ENCODE measurements at regions not wholly inside any gene's neighbourhood (a gene's known extent, or its start where the extent isn't known, plus 50 kb on each side); places are given as distances from the start of the nearest gene placed in this dataset.

DNA sequence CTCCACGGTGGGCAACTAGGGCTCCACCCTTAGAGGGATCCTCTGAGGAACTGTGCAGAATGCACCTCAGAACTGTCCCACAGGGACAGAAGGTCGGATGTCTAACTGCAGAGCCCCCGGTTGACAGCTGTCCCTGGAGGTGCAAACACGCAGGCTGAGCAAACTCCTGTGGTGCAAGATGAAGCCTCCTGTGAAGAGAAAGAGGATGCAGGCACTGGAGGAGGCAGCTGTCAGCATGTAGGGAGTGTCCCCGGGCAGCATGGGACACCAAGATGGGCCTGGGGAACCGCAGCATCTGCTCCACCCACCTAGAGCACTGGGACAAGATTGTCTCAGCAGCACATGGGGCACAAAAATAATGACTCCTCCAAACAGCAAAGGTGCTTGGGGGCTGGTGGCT lies 258.9 kb downstream of the ABHD5 start:
- Mint-ChIP-seq H3K36me3 (no peaks in the 10 kb centered on the region), H3K27me3 (peaks cover 7% of the 10 kb centered on the region), H3K9me3 (peaks cover under 1% of the 10 kb centered on the region), H3K4me1 (peaks cover 5% of the 10 kb centered on the region), H3K27ac (no peak overlapping the region), H3K4me3 (no peak overlapping the region)
- DNase-seq (ENCODE audit: low spot score in 2 of 2) (no peak), ATAC-seq (ENCODE audit: low read depth) (no peak)

DNA sequence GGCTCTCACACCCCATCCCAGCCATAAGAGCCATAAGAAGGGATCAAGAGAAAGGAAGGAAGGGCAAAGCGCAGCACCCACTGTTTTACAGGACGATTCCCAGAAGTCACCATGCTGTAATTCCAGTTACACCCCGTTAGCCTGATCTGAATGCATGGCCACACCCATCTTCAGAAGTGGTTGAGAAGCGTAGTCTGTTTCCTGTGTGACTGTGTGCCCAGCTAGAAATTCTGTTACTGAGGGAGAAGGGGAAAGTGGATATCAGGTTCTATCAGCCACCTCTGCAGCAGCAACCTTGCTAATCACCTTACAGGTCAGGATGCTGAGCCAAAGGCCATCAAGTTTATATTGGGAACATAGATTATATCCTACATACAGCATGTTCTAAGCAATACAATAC lies 260.0 kb downstream of the ABHD5 start:
- H3K4me1 Mint-ChIP-seq, result peaks cover 5% of the 10 kb centered on the region
- ATAC-seq (ENCODE audit: low read depth) (no peak), DNase-seq (ENCODE audit: low spot score in 2 of 2) (no peak)
- H3K36me3 Mint-ChIP-seq, result no peaks in the 10 kb centered on the region
- H3K4me3 Mint-ChIP-seq, result no peak overlapping the region
- no peak overlapping the region for H3K27ac Mint-ChIP-seq
- peaks cover 8% of the 10 kb centered on the region for H3K27me3 Mint-ChIP-seq
- H3K9me3 Mint-ChIP-seq, result no peaks in the 10 kb centered on the region

GRCh38 chr3:43951813-43952212 lies 261.1 kb downstream of the ABHD5 start:
- Mint-ChIP-seq H3K9me3 (no peaks in the 10 kb centered on the region), H3K27ac (no peak overlapping the region), H3K36me3 (no peaks in the 10 kb centered on the region), H3K4me1 (peaks cover 7% of the 10 kb centered on the region), H3K4me3 (no peak overlapping the region), H3K27me3 (peaks cover 10% of the 10 kb centered on the region)
- DNase-seq (ENCODE audit: low spot score in 2 of 2), result no peak
- no peak for ATAC-seq (ENCODE audit: low read depth)

- Mint-ChIP-seq H3K27me3 (peaks cover 12% of the 10 kb centered on the region), H3K4me1 (peaks cover 11% of the 10 kb centered on the region), H3K27ac (no peak overlapping the region), H3K4me3 (no peak overlapping the region), H3K36me3 (no peaks in the 10 kb centered on the region), H3K9me3 (no peaks in the 10 kb centered on the region)
- no peak for ATAC-seq (ENCODE audit: low read depth)
- no peak for DNase-seq (ENCODE audit: low spot score in 2 of 2)
Observed at GRCh38 chr3:43953380-43953779, 262.6 kb downstream of the ABHD5 start.

DNA sequence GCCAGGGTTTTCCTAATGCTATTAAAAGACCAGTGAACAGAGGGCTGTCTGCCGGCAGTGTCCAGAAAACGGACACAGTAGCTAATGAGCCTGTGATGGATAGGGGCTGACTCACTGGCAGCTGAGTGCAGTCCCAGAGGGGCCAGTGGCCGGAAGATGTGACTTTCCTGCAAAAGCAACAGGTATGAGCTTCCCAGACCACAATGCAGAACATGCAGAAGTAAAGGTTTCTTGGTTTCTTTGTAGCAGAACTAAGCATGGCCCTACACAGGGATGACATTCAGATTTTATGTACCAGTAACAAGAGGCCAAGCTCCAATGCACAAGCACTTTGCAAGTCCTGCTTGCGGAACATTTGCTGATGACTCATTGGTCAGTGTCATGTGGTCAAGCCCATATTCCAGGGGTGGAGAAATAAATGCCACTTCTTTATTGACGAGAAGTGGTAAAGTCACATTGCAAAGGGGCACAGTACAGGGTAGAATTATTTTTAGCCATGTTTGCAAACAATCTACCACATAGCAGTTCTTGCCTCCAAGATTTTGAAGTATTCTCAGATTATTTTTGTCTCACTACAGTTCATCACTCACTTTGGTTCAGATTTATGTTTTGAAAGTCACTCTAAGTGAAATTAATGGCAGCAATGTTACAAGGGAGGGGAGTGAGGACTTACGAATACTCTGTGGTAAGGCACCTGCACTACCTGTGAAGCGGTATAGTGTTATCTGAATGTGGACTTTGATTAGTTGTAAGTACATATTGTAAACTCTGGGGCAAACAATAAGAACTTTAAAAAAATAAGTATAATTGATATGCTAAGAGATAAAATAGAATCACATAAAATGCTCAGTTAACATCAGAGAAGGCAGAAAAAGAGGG lies 263.3 kb downstream of the ABHD5 start:
- DNase-seq (ENCODE audit: low spot score in 2 of 2), result no peak
- no peak for ATAC-seq (ENCODE audit: low read depth)

GRCh38 chr3:43956945-43957344 lies 266.2 kb downstream of the ABHD5 start:
- no peak for DNase-seq (ENCODE audit: low spot score in 2 of 2)
- Mint-ChIP-seq H3K27ac (no peak overlapping the region), H3K36me3 (no peaks in the 10 kb centered on the region), H3K27me3 (peaks cover 12% of the 10 kb centered on the region), H3K9me3 (no peaks in the 10 kb centered on the region), H3K4me3 (no peak overlapping the region), H3K4me1 (peaks cover 11% of the 10 kb centered on the region)
- ATAC-seq (ENCODE audit: low read depth), result no peak

More for the DNA sequence above, 263.3 kb downstream of the ABHD5 start:
- no peak overlapping the region for H3K27ac Mint-ChIP-seq
- H3K4me1 Mint-ChIP-seq, result peaks cover 11% of the 10 kb centered on the region
- no peaks in the 10 kb centered on the region for H3K36me3 Mint-ChIP-seq
- peaks cover 10% of the 10 kb centered on the region for H3K27me3 Mint-ChIP-seq
- no peaks in the 10 kb centered on the region for H3K9me3 Mint-ChIP-seq
- H3K4me3 Mint-ChIP-seq, result no peak overlapping the region

DNA sequence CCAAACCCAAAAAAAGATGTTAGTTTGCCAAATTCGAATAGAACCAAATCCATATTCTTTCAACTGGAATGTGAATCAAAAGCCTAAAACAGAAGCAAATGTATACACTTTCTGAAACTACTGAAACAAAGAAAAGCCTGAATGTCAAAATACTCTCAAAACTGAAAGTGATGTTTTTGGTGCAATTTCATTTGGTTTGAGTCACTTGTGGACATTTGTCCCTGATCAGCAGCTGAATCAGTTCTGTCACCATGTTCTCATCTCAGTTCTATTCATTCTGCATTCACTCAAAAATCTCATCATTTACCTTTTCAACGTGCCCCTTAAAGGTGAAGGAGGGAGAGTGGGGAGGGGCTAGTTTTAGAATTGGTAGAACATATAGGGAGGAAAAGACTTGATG lies 266.8 kb downstream of the ABHD5 start:
- Mint-ChIP-seq H3K9me3 (no peaks in the 10 kb centered on the region), H3K27ac (no peak overlapping the region), H3K4me3 (no peak overlapping the region), H3K27me3 (peaks cover 12% of the 10 kb centered on the region), H3K4me1 (peaks cover 11% of the 10 kb centered on the region), H3K36me3 (no peaks in the 10 kb centered on the region)
- DNase-seq (ENCODE audit: low spot score in 2 of 2) (no peak), ATAC-seq (ENCODE audit: low read depth) (no peak)

GRCh38 chr3:43958005-43958770 lies 267.4 kb downstream of the ABHD5 start:
- H3K4me3 Mint-ChIP-seq, result no peak overlapping the region
- peaks cover 12% of the 10 kb centered on the region for H3K27me3 Mint-ChIP-seq
- no peak for ATAC-seq (ENCODE audit: low read depth)

GRCh38 chr3:43958973-43959372 lies 268.2 kb downstream of the ABHD5 start:
- H3K36me3 Mint-ChIP-seq, result no peaks in the 10 kb centered on the region
- H3K4me3 Mint-ChIP-seq, result no peak overlapping the region
- no peaks in the 10 kb centered on the region for H3K9me3 Mint-ChIP-seq
- H3K4me1 Mint-ChIP-seq, result peaks cover 7% of the 10 kb centered on the region
- ATAC-seq (ENCODE audit: low read depth) (no peak), DNase-seq (ENCODE audit: low spot score in 2 of 2) (no peak)
- no peak overlapping the region for H3K27ac Mint-ChIP-seq
- H3K27me3 Mint-ChIP-seq, result peaks cover 12% of the 10 kb centered on the region

More at GRCh38 chr3:43958005-43958770, 267.4 kb downstream of the ABHD5 start:
- no peak for DNase-seq (ENCODE audit: low spot score in 2 of 2)
- Mint-ChIP-seq H3K9me3 (no peaks in the 10 kb centered on the region), H3K36me3 (no peaks in the 10 kb centered on the region), H3K27ac (no peak overlapping the region), H3K4me1 (peaks cover 11% of the 10 kb centered on the region)

DNA sequence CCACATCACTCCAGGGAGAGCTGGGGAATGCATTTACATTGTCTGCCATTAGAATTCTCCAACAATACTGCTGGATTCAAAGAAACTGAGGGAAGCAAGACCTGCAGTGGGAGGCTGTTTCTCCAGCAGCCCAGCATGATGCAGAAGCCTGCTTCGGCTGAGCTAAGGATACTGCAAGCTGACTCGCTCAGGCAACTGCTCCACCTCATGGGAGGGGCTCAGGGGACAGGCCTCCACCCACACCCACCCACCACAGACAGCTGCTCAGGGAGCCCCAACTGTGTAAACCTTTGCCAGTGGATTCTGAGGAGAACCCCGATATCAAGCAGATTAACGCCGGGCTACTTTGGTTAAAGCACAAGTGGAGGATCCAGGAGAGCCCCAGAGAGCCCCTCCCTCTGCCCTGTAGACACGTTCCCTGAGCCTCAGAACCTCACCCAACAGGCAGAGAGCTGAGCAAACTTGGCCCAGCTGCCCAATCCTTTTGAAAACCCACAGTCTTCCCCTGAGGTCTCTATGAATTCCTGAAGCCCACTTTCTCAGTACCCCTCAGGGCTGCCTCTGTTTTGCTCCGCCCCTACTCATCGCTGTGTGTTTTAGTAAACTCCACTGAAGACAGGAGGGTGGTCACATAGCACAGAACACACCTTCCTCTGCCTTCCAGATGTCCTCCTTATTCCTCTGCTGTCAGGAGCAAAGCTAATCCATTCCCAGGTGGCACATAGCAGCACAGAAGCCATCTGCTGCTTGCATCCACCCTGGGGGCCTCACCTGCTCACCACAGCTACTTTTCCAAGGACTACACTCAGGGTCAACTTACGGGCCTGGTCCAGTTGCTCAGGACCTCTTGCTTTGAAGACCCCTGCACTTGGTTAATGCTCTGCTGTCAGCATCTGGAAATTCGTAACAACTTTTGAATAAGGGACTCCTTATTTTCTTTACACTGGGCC lies 269.0 kb downstream of the ABHD5 start:
- H3K9me3 Mint-ChIP-seq, result no peaks in the 10 kb centered on the region
- no peak overlapping the region for H3K27ac Mint-ChIP-seq
- DNase-seq (ENCODE audit: low spot score in 2 of 2) (no peak), ATAC-seq (ENCODE audit: low read depth) (no peak)
- peaks cover 11% of the 10 kb centered on the region for H3K27me3 Mint-ChIP-seq
- no peak overlapping the region for H3K4me3 Mint-ChIP-seq
- H3K4me1 Mint-ChIP-seq, result peaks cover 6% of the 10 kb centered on the region
- no peaks in the 10 kb centered on the region for H3K36me3 Mint-ChIP-seq

GRCh38 chr3:43960448-43960840 lies 269.7 kb downstream of the ABHD5 start:
- Mint-ChIP-seq H3K9me3 (no peaks in the 10 kb centered on the region), H3K27me3 (peaks cover 9% of the 10 kb centered on the region), H3K36me3 (no peaks in the 10 kb centered on the region), H3K27ac (no peak overlapping the region), H3K4me1 (peaks cover 6% of the 10 kb centered on the region), H3K4me3 (no peak overlapping the region)
- DNase-seq (ENCODE audit: low spot score in 2 of 2), result no peak
- no peak for ATAC-seq (ENCODE audit: low read depth)

DNA sequence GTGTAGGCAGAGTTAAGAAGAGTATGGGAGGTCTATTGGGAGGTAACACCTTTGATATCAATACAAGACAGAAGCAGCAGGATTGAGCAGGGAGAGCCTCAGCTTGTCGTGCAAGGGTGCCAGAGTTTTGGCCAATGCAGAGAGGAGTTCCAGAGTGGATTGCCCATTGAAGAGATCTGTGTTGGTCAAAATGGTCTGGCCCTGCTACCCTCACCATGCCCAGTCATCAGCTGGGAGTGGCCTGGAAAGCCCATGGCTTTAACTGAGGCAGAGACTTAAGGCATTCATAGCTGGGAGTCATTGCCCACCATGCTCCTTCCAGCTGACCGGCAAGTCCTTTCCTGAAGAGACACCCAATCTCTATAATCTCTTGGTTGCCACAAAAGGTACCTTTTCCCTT lies 271.3 kb downstream of the ABHD5 start:
- Mint-ChIP-seq H3K9me3 (no peaks in the 10 kb centered on the region), H3K36me3 (no peaks in the 10 kb centered on the region), H3K27me3 (peaks cover 5% of the 10 kb centered on the region), H3K27ac (no peak overlapping the region), H3K4me3 (no peak overlapping the region), H3K4me1 (peaks cover 5% of the 10 kb centered on the region)
- no peak for DNase-seq (ENCODE audit: low spot score in 2 of 2)
- no peak for ATAC-seq (ENCODE audit: low read depth)

DNA sequence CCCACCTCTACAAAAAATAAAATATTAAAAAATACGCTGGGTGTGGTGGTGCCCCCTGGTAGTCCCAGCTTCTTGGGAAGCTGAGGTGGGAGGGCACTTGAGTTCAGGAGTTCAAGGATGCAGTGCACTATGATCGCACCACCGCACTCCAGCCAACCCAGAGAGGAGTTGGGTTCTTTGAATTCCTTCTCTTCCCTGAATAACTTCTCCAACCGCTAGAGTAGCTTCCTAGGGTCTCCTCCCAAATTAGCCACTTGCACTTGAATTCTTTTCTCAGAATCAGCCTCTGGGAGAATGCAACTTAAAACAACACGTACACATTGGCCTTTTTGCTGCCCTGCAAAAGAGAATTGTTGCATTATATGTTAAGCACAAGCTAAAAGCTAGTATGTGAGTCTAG lies 272.5 kb downstream of the ABHD5 start:
- H3K9me3 Mint-ChIP-seq, result no peaks in the 10 kb centered on the region
- no peak overlapping the region for H3K27ac Mint-ChIP-seq
- ATAC-seq (ENCODE audit: low read depth) (no peak), DNase-seq (ENCODE audit: low spot score in 2 of 2) (no peak)
- peaks cover 2% of the 10 kb centered on the region for H3K4me1 Mint-ChIP-seq
- no peak overlapping the region for H3K4me3 Mint-ChIP-seq
- no peaks in the 10 kb centered on the region for H3K36me3 Mint-ChIP-seq
- H3K27me3 Mint-ChIP-seq, result peaks cover 5% of the 10 kb centered on the region

GRCh38 chr3:43964640-43965039 lies 273.9 kb downstream of the ABHD5 start:
- H3K4me3 Mint-ChIP-seq, result no peak overlapping the region
- H3K9me3 Mint-ChIP-seq, result no peaks in the 10 kb centered on the region
- ATAC-seq (ENCODE audit: low read depth) (no peak), DNase-seq (ENCODE audit: low spot score in 2 of 2) (no peak)
- no peak overlapping the region for H3K27ac Mint-ChIP-seq
- H3K27me3 Mint-ChIP-seq, result peaks cover 2% of the 10 kb centered on the region
- no peaks in the 10 kb centered on the region for H3K36me3 Mint-ChIP-seq
- no peaks in the 10 kb centered on the region for H3K4me1 Mint-ChIP-seq

All from memory B cell (primary cell).